ENCODE measurements at regions not wholly inside any gene's neighbourhood (a gene's known extent, or its start where the extent isn't known, plus 50 kb on each side); places are given as distances from the start of the nearest gene placed in this dataset.

GRCh38 chr12:119283310-119283709 is 51.2 kb upstream of the CCDC60 start:
- TF ChIP-seq CTCF (conservative IDR thresholded peaks at IDR 0.05; ENCODE audit: low read length): no peak
- no peak for TF ChIP-seq EZH2phosphoT487 (IDR thresholded peaks at IDR 0.05; ENCODE audit: borderline replicate concordance, low read depth, low read length)

Measured in OCI-LY7 (cell line).